HG03045 (cell line): ENCODE measurements at regions not wholly inside any gene's neighbourhood (a gene's known extent, or its start where the extent isn't known, plus 50 kb on each side); places are given as distances from the start of the nearest gene placed in this dataset.
"Not testable (repeated sequence)": the region's sequence is repeated elsewhere in the genome, so short reads cannot be mapped to it uniquely, and the experiment has no call there.

Experiments
- ATAC-seq: cut with Tn5 transposase; IDR thresholded peaks from one replicate; pipeline ENCODE4 v1.9.1; 2021; ENCODE audit warnings: mild to moderate bottlenecking, moderate library complexity; ENCODE audit not compliant: unreplicated experiment

DNA sequence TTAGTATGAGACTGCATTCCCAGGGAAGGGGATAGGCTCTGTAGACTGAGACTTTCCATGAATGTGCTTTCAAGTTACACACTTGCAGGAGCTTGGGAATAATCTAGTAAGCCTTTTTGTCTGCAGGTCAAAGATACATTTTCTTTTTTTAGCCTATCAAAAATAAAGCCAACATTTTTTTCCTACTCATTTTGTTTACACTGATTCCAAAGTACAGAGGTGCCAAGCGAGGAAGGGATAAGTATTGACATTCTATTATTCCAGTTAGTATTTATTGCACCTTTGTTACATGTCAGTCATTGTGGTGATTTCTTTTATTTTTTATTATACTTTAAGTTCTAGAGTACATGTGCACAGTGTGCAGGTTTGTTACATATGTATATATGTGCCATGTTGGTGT lies 413.0 kb upstream of the CHORDC1 start:
- ATAC-seq: no peak

DNA sequence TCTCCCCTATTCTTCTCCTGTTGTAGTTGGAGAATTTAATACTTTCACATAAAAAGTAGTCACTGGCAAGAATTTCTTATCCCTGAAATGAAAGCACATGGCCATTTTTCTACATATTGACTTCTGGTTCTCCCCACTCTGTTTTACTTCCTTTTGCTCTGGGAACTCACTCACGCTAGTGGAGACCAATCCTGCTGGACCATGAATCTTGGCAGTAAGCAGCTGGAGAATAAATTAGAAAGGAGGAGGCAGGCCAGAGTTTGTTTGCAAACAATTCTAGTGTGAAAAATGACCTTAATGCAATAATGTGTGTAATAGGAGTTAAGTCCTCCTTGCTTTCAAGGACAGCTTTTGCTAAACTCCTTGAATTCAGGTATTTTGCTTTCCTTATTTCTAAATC lies 412.3 kb upstream of the CHORDC1 start:
- ATAC-seq: no peak

DNA sequence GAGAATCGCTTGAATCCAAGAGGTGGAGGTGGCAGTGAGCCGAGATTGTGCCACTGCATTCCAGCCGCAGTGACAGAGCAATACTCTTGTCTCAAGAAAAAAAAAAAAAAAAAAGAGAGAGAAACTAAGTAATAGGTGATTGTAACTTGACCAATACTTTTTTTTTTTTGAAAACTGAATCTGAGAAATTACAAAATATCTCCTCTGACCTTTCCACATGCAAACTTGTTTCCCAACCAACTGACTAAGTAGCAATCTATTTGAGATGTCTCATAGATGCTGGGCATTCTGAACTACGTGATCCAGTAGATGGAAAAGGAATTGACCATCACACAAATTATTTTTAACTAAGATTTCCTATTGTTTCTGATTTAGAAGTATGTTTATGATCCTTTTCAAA lies 407.3 kb upstream of the CHORDC1 start:
- no peak for ATAC-seq

DNA sequence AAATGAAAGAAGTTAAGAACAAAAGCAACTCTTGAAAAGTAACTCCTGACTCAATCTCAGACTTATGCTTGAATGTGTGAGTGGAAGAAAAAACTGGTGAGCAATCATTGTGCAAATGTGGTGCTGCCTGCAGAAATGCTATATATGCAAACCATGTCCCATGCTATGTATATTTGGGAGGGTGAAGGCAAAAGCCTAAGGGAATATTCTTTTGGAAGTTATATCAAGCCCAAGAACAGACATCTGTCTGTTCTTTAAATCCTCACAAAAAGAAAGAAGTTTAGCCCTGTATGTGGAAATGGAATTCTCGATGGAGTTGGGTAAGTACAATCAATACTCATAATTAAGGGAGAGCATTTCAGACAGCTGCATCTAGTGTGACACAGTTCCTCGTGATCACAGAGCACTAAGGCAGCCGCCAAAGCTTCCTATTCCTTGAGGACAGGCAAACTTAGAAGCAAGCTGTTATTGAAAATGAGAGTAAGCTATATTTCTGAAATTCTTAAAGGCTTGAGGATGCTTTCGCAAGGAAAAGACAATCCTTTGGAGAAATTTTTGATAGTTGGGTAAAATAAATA lies 406.5 kb upstream of the CHORDC1 start:
- ATAC-seq: no peak

DNA sequence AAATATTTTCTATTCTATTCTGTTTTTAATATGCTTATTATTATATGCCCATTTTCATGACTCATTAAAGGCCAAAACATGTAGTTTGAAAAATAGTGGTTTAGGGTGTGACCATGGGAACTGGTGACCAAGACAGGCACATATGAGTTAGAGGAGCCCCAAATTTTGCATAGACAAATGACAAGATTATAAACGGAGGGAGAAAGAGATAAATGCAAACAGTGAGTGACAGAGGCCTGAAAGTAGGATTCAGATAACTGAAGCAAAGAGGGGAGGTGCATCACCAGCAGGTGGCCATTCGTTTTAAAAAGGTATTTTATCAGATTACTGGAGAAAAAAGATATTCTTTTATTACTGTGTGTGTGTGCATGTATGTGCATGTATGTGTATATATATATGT lies 391.5 kb upstream of the CHORDC1 start:
- ATAC-seq: no peak

DNA sequence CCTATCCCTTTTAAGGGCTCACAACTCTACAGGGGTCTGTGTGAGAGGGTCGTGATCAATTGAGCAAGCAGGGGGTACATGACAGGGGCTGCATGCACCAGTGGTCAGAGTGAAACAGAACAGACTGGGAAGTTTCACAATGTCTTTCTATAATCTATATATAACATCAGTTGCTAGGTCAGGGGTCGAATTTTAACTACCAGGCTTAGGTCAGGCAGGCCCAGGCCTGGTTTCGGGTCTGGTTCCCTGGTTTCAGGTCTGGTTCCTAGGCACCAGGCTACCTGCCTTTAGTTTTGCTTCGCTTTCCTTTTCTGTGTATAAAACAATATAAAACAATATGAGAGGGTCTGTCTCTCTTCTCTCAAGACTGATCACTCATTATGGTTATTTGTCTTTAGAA lies 390.2 kb upstream of the CHORDC1 start:
- ATAC-seq: not testable (repeated sequence)

DNA sequence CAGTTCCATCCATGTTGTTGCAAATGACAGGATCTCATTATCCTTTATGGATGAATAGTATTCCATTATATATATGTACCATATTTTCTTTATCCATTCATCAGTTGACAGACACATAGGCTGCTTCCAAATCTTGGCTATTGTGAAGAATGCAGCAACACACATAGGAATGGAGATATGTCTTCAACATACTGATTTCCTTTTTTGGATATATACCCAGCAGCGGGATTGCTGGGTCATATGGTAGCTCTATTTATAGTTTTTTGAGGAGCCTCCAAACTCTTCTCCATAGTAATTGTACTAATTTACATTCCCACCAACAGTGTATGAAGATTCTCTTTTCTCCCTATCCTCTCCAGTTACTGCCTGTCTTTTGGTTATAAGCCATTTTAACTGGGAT lies 383.9 kb upstream of the CHORDC1 start:
- no peak for ATAC-seq

DNA sequence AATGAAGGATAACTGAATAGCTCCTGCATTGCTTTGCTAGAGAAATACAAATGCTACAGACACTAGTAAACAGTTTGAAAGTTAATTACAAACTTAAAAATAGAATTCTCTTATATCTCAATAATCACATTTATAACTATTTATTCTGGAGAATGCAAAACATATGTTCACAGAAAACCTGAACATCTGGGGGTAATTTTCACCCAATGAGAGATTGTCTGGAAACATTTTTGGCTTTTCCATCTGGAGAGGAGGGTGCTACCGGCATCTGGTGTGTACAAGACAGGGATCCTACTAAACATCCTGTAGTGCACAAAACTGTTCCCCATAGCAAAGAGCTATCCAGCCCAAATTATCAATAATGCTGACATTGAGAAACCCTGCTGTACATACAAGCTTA lies 378.4 kb upstream of the CHORDC1 start:
- no peak for ATAC-seq

DNA sequence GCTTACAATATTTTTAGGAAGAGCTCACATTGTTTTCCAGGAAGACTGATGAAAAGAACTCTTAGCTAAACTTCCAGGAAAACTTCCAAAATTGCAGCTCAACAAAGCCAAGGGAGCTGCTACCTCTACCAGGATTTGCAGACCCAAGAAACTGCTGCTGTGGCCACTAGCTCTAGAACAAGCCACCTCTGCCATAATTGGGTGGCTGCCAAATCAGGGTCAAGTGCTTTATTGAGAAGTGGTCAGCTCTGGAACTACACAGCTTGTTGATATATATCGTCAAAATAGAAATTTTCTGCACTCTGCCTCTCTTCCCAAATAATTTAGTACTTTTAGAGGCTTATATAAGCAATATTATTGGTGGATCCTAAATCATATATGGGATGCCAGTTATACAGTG lies 371.8 kb upstream of the CHORDC1 start:
- no peak for ATAC-seq

DNA sequence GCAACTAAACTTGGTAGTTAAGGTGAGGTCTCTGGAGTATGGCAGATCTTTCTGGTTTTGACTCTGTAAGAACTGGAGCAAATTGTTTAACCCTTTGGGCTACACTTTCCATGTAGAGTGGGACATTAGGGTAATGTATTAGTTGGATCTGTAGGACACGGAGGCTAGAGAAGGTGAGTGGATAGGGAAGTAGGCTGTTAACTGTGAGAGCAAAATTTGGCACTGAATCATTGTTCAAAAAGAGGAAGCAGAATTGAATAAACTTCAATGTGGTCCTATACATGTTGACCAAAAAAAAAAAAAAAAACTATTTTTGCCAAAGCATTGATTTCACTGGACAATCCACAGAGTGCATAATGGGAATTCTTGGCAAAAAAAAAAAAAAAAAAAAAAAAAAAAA lies 370.2 kb upstream of the CHORDC1 start:
- ATAC-seq: no peak

DNA sequence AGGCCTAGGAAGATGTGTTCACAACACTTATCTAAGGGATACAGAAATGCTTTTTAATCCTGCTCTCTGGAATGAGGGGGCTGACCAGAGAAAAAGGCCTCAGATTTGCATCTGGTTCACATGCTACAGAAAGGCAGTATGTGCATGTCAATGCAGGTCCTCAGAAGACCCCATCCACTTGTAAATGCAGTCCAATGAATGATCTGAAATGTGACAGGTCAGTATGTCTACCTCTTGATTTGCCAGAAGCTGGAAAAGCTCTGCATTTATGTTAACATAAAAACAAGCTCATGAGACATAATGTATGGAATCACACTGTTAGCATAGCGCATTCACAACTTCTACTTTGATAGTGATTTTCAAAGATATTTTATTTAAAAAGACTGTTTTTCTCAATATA lies 367.4 kb upstream of the CHORDC1 start:
- ATAC-seq: no peak

DNA sequence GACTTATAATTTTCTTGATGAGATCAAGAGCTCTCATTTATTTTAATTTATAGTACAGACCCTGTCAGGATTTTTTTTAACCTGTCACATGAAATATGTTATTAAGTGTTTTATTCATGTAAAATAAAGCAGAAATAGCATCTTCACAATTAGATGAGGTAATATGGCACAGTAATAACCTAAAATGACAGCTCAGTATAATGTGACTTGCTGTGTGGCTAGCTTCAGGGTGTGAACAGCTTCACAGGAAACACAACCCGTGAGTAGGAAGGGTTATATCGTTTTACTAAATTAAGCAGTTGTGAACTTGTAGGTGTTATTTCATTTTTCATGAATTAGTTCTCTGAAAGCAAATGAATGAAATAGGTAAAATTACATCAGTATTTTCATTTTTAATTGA lies 366.9 kb upstream of the CHORDC1 start:
- no peak for ATAC-seq

DNA sequence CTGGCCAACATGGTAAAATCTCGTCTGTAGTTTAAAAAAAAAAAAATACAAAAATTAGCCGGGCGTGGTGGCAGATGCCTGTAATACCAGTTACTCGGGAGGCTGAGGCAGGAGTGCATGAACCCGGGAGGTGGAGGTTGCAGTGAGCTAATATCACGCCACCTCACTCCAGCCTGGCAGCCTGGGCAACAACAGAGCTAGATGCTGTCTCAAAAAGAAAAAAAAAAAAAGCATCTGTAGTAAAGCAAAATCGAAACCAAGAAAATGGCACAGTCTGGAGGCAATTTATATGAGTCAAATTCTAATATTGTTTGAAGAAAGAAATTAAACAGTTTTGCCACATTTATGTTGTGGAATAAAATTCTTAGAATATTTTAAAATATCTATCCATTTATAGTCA lies 365.0 kb upstream of the CHORDC1 start:
- ATAC-seq: no peak

DNA sequence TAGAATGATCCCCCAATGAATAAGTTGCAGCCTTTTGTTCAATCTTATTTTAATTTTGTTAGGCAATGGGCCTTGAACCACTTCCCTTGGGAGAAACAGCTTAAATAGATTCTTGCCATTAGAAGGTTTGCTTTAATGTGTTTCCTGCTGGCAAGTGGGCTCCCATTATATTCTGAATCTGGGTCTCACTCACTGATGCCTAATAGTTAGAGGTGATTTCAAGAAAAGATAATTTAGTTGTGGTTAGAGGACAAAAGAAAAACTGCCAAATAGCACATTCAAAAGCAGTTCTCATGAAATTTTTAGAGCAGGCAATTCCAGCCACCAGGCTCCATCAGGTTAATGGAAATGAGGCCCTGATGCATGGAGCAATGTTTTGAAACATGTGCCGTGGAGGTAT lies 362.6 kb upstream of the CHORDC1 start:
- ATAC-seq: no peak

DNA sequence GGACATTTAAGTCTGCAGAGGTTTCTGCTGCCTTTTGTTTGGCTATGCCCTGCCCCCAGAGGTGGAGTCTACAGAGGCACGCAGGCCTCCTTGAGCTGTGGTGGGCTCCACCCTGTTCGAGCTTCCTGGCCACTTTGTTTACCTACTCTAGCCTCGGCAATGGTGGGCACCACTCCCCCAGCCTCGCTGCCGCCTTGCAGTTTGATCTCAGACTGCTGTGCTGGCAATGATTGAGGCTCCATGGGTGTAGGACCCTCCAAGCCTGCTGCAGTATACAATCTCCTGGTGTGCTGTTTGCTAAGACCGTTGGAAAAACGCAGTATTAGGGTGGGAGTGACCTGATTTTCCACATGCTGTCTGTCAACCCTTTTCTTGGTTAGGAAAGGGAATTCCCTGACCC lies 360.1 kb upstream of the CHORDC1 start:
- not testable (repeated sequence) for ATAC-seq

DNA sequence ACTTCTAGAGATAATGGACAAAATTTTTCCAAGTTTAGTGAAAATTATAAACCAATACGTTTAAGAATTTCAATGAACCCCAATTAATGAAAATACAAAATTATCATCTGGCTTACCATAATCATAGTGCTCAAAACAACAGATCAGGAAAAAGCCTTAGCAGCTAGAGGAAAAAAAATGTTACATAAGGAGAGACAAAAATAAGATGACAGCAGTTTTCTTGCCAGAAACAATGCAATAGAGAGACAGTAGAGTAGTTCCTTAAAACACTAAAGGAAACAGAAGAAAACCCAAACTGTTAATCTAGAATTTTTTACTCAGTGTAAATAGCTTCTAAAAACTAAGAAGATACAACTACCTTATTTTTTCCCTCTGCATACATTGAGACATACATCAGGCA lies 341.7 kb upstream of the CHORDC1 start:
- no peak for ATAC-seq

DNA sequence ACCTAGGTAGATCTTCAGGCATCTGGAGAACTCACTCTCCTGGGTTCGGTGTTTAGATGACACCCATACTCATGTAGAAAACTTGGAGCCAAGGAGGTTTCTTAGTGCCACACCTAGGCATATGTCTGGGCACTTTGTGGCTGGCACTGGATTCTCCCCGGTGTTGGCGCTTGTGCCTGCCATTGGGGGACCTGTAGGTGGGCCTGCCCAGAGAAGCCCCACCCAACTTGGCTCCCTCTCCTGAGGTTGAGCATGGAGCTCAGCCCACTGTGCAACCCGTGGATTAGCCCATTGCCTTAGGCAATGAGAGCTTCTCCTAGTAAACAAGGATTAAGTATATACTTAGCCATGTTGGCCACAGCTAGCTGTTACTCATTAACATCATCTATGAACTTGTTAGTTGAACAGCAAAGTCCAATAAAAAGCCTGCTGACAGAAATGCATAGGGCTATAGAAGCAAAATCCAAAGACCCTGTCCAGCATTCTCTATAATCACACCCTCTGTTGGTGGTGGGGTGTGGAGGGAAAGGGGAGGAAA lies 335.5 kb upstream of the CHORDC1 start:
- ATAC-seq: no peak

DNA sequence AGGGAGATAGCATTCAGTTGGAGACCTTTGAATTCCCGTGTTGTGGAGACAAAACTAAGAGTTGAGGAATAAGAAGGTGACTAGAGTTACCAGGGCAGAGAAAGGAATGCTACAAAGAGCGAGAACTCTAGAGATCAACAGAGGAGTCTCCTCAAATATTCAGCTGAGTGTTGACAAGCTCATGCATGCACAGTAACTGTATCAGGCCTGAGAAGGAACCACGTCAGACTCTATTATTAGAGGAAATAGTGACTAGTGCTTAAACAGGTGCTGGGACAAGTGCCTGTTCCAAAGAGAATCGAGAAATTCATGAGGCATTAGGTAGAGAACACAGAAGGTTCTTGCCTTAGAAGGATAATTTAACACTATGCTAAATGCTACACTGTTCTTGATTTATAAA lies 333.8 kb upstream of the CHORDC1 start:
- no peak for ATAC-seq

DNA sequence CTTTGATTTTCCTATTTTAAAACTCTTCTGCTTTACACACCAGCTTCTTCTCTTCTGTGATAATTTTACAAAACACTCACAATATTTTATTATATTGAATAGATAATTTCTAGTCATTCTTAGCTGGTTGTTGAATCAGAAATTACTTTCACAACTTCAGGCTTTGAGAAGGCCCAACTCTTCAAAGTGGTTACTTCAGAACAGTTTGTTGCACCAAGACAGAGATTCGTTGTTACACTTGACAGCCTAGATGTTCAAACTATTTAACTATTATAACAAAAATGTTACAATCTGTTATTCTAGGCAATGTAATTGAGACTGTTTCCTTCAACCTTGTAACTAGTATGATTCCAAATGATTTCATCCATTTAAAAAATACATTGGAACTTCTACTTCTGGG lies 333.2 kb upstream of the CHORDC1 start:
- ATAC-seq: no peak

DNA sequence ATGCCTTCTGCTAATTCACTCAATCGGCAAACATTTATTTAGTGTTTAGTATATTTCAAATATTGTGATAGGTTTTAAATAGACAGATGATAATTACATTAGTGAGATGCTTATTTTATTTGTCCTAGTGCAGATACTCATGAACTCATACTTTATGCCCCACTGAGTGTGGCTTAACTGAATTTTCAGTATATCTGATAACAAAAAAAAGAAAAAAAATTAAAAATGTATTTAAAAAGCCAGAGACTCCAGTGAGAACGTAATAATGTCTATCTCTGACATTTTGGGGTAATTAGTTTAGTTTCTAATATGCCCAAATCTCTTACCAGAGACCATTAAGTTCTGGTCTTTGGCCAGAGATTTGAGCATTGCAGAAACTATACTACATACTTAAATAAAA lies 332.6 kb upstream of the CHORDC1 start:
- no peak for ATAC-seq

DNA sequence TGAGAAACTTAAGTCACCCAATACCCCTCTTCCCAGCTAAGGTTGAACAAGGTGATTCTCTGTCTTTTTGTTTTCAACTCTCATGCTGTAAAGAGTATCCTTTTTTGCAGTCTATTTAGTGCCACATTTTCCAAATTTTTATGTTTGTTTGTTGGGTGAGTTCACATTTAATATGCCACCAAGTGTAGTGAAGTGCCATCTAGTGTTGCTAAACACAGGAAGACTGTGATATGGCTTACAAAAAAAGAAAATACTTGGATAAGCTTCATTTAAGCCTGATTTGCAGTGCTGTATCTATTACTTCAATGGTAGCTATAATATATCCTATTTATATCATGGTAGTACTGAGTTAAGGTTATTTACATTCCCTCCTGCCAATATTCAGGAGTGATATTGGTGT lies 319.2 kb upstream of the CHORDC1 start:
- no peak for ATAC-seq

DNA sequence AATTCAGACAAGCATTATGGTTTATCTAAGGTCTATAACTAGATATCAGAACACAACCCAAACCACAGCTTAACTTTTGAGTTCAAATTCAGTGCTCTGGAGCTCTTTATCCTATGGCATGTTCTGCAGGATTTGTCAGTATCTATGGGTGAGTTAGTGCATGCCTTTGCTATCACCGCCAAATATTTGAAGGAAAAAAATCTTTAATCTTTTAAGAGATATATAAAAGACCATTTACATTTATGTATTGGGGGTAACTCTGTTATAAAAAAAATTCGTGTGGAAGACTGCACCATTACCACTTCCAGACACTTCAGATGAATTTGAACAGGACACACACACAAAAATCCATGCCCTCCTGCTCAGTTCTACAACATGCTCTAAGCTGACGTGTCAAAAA lies 313.5 kb upstream of the CHORDC1 start:
- ATAC-seq: no peak

DNA sequence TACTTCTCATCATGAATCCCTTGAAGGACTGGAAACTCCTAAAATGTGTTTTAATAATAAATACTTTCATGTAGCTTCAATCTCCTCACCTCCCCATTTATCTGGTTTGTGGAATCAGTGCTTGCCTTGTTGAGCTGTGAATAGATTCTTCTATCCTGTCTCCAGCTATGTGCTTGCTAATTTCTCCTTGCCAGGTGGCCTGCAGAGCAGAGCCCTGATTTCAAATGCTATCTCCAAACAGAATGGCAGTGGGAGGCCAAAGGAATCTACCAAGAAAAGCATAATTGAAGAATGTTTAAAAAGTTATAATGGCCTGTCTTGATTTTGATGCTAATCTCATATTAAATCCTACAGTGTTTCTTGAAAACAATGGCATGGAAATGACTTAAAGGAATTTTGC lies 309.3 kb upstream of the CHORDC1 start:
- no peak for ATAC-seq

DNA sequence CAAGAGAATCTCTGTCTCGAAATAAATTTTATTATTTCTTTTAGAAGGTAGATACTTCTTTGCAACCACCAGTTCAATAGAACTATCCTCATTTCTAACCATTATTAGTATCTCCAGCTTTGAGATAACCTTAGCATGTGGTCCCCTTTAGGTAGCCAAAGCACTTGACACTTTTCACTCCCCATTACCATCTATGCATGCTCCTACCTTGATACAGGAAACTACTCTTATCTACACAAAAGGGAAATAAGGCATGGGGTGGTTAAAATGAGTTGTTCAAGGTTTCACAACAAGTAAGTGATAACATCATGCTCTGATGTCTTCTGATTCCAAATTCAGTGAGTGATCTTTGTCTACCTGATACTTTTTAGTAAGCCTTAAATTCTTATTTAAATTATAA lies 308.2 kb upstream of the CHORDC1 start:
- no peak for ATAC-seq
